Lung (tissue), 11 donors: ENCODE measurements at regions not wholly inside any gene's neighbourhood (a gene's known extent, or its start where the extent isn't known, plus 50 kb on each side); places are given as distances from the start of the nearest gene placed in this dataset.

Source experiments
- ATAC-seq: fragments of 200-7000 bp; cut with Tn5 transposase; one replicate; pipeline ENCODE4 v1.9.1; 2020; ENCODE audit warnings: moderate number of reproducible peaks; ENCODE audit not compliant: insufficient read depth, low FRiP score
- DNase-seq, 3 donors: peaks; one replicate each; pipeline ENCODE4 v3.0.0-alpha.2; 2013 to 2017
- H3K27ac ChIP-seq, 2 donors: one replicate each; pipeline ENCODE4 v1.5.1; 2013; ENCODE audit warnings: mild to moderate bottlenecking in 2 of 2, moderate library complexity in 2 of 2, control low read depth in 1 of 2, inconsistent platforms in 1 of 2, low read depth in 1 of 2, low read length in 1 of 2
- H3K27me3 ChIP-seq, 3 donors: one replicate each; pipeline ENCODE4 v1.5.1; 2013; ENCODE audit warnings: low read length in 2 of 3; ENCODE audit not compliant: control insufficient read depth in 3 of 3, insufficient read depth in 3 of 3
- H3K36me3 ChIP-seq, 4 donors: one replicate each; pipeline ENCODE4 v1.5.1; 2013; ENCODE audit warnings: low read length in 4 of 4, mild to moderate bottlenecking in 1 of 4, moderate library complexity in 1 of 4; ENCODE audit not compliant: control insufficient read depth in 4 of 4, insufficient read depth in 4 of 4
- H3K4me1 ChIP-seq, 5 donors: one replicate each; pipeline ENCODE4 v1.5.1; 2013; ENCODE audit warnings: low read length in 5 of 5, mild to moderate bottlenecking in 2 of 5, moderate library complexity in 1 of 5; ENCODE audit not compliant: control insufficient read depth in 5 of 5, insufficient read depth in 5 of 5
- H3K4me3 ChIP-seq: one replicate; pipeline ENCODE4 v1.5.1; 2013; ENCODE audit warnings: mild to moderate bottlenecking, control low read depth, moderate library complexity
- H3K9ac ChIP-seq, 2 donors: one replicate each; pipeline ENCODE4 v1.5.1; 2013; ENCODE audit warnings: low read length in 2 of 2, control low read depth in 1 of 2; ENCODE audit not compliant: insufficient read depth in 1 of 2
- H3K9me3 ChIP-seq, 4 donors: one replicate each; pipeline ENCODE4 v1.5.1; 2013; ENCODE audit warnings: low read length in 3 of 4, mild to moderate bottlenecking in 1 of 4, moderate library complexity in 1 of 4; ENCODE audit not compliant: control insufficient read depth in 4 of 4, insufficient read depth in 3 of 4
- CTCF ChIP-seq: IDR thresholded peaks from 2 replicates; pipeline ENCODE4 v1.5.1; 2012; ENCODE audit warnings: mild to moderate bottlenecking; ENCODE audit errors: control extremely low read depth, extremely low read depth
- WGBS, 2 donors: extraction: QIAGEN DNeasy Blood & Tissue Kit; methylation state at CpG; one replicate each; pipeline ENCODE4 v1.1.7; 2013; 5-methylcytosine and 5-hydroxymethylcytosine counted together
- donor health status: control.
- donor health status: control.
- donor health status: Bipolar disorder and iron deficiency.
- donor health status: healthy.
- donor health status: DM: yes; HTN: yes; CAD: no.

DNA sequence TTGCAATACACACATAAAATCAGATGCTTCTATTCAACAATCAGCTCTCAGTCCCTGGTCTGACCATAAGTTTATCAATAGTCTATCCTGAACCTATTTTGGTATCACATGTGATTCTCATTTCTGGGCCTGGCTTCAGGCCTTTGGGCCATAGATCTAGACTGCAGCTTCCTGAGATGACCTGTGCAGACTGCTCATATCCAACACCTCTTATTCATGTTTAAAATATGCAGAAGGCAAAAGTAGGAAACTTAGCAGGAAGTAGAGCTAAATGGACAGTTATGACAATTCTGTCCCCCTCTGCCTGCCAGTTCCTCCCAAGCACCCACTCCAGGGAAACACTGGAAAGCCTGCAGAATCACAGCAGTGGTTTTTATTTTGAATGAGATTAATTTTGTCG lies 53.3 kb downstream of the C7orf25 start:
- H3K27me3 ChIP-seq, result no peaks in the 10 kb centered on the region
- no peak for DNase-seq

GRCh38 chr7:42856605-42856987 lies 55.3 kb downstream of the C7orf25 start:
- DNase-seq, result no peak
- Histone ChIP-seq H3K9ac (peak overlapping the region in 1 of 2 donors; percentile 27), H3K4me3 (peak overlapping the region; percentile 2), H3K27me3 (no peaks in the 10 kb centered on the region), H3K9me3 (no peaks in the 10 kb centered on the region), H3K36me3 (no peaks in the 10 kb centered on the region), H3K4me1 (peaks cover 0 to 20% (median 10%) of the 10 kb centered on the region in 5 donors), H3K27ac (no peak overlapping the region)
- 25 to 28% methylated on average over 19 of the region's 19 CpGs for WGBS, 2 donors
- no peak for TF ChIP-seq CTCF
- no peak for ATAC-seq

More for the DNA sequence above, 53.3 kb downstream of the C7orf25 start:
- no peak for TF ChIP-seq CTCF
- no peak overlapping the region for H3K27ac ChIP-seq
- no peak for ATAC-seq
- no peaks in the 10 kb centered on the region for H3K36me3 ChIP-seq
- H3K9ac ChIP-seq, result no peak overlapping the region
- no peak overlapping the region for H3K4me3 ChIP-seq
- no peaks in the 10 kb centered on the region for H3K9me3 ChIP-seq
- WGBS, 2 donors, result 93 to 100% methylated on average over 1 of the region's 1 CpG
- H3K4me1 ChIP-seq, result peaks cover 0 to 7% (median 0%) of the 10 kb centered on the region in 5 donors

GRCh38 chr7:42854571-42855118 lies 57.2 kb downstream of the C7orf25 start:
- no peaks in the 10 kb centered on the region for H3K27me3 ChIP-seq
- H3K36me3 ChIP-seq, result no peaks in the 10 kb centered on the region
- no peak for ATAC-seq
- no peak overlapping the region for H3K9ac ChIP-seq
- no peak for DNase-seq
- no peak overlapping the region for H3K4me3 ChIP-seq
- peaks cover 0 to 21% (median 10%) of the 10 kb centered on the region in 5 donors for H3K4me1 ChIP-seq
- no peak for TF ChIP-seq CTCF
- WGBS, 2 donors, result 80 to 87% methylated on average over 11 of the region's 11 CpGs
- no peaks in the 10 kb centered on the region for H3K9me3 ChIP-seq
- H3K27ac ChIP-seq, result no peak overlapping the region

GRCh38 chr7:42852531-42852930 lies 59.3 kb downstream of the C7orf25 start:
- ATAC-seq (no peak), DNase-seq (peak in 1 of 3 donors; percentile 66)
- Histone ChIP-seq H3K27me3 (no peaks in the 10 kb centered on the region), H3K9me3 (no peaks in the 10 kb centered on the region), H3K9ac (no peak overlapping the region), H3K4me3 (no peak overlapping the region), H3K4me1 (peaks cover 0 to 21% (median 10%) of the 10 kb centered on the region in 5 donors), H3K36me3 (no peaks in the 10 kb centered on the region), H3K27ac (no peak overlapping the region)
- 23 to 30% methylated on average over 4 of the region's 4 CpGs for WGBS, 2 donors
- TF ChIP-seq CTCF, result no peak
